GM12878 (cell line): ENCODE measurements at regions not wholly inside any gene's neighbourhood (a gene's known extent, or its start where the extent isn't known, plus 50 kb on each side); places are given as distances from the start of the nearest gene placed in this dataset.

ENCODE experiments used
- ATAC-seq: fragments of 200-7000 bp; cut with Tn5 transposase; 3 replicates; pipeline ENCODE4 v1.9.1; 2020; ENCODE audit warnings: mild to moderate bottlenecking, moderate library complexity
- BruUV-seq: library from RNA; stranded (reverse); fragments of 400-500 nt; replicated peaks from 2 replicates; lab custom pipeline; 2021; lab: Mats Ljungman, UMichigan
- CTCF ChIA-PET: fragments of 300-600 bp; sonication (Branson Sonifier 250); formaldehyde crosslinking; extraction: SDS; loops from one replicate; lab custom pipeline; 2021; ENCODE audit warnings: inconsistent platforms; lab: Yijun Ruan, JAX
- POLR2A ChIA-PET: fragments of 350-600 bp; formaldehyde crosslinking; extraction: SDS; loops from one replicate; lab custom pipeline; 2021; ENCODE audit warnings: inconsistent platforms; lab: Charles Lee
- RAD21 ChIA-PET: fragments of 300-600 bp; sonication (Branson Sonifier 250); formaldehyde crosslinking; loops from one replicate; lab custom pipeline; 2023; ENCODE audit warnings: antibody characterized with exemption; ENCODE audit not compliant: unreplicated experiment; lab: Charles Lee
- SMC1A ChIA-PET: fragments of 300-600 bp; sonication (Branson Sonifier 250); formaldehyde crosslinking; loops from one replicate; lab custom pipeline; 2023; ENCODE audit not compliant: unreplicated experiment, uncharacterized antibody; lab: Charles Lee
- DNase-seq: peaks from one replicate; pipeline ENCODE4 v3.0.0-alpha.2; 2011; ENCODE audit warnings: low read depth, low spot score
- FAIRE-seq: peaks from 3 replicates; lab custom pipeline; 2011; peaks lifted over from hg19 to GRCh38; lab: Jason Lieb, UNC
- H2AFZ ChIP-seq: 2 replicates; pipeline ENCODE4 v1.6.0; 2011; ENCODE audit warnings: low read depth, low read length, control low read depth; ENCODE audit not compliant: control insufficient read depth
- H3K27ac ChIP-seq: 2 replicates; pipeline ENCODE4 v1.5.1; 2011; ENCODE audit warnings: control low read depth; ENCODE audit not compliant: control insufficient read depth, insufficient read depth
- H3K27me3 ChIP-seq, 2 experiments: replicated peaks in 1 of 2; 2 replicates each; pipeline versions ENCODE4 v1.6.0 to v1.6.1; 2011; ENCODE audit warnings: low read length in 1 of 2; ENCODE audit not compliant: control insufficient read depth in 2 of 2, insufficient read depth in 2 of 2
- H3K36me3 ChIP-seq, 2 experiments: 2 replicates each; pipeline ENCODE4 v1.5.1; 2011; ENCODE audit warnings: low read length in 1 of 2; ENCODE audit not compliant: control insufficient read depth in 2 of 2, insufficient read depth in 2 of 2
- H3K4me1 ChIP-seq: 2 replicates; pipeline ENCODE4 v1.6.1; 2011; ENCODE audit warnings: mild to moderate bottlenecking, low read length, moderate library complexity, mixed read lengths; ENCODE audit not compliant: control insufficient read depth, insufficient read depth
- H3K4me2 ChIP-seq: 2 replicates; pipeline ENCODE4 v1.6.0; 2011; ENCODE audit warnings: control low read depth; ENCODE audit not compliant: control insufficient read depth, insufficient read depth
- H3K4me3 ChIP-seq: fragments of 200-600 bp; sonication (generic); 2 replicates; pipeline ENCODE4 v1.5.1; 2016
- H3K79me2 ChIP-seq: 2 replicates; pipeline ENCODE4 v1.6.0; 2011; ENCODE audit warnings: low read length; ENCODE audit not compliant: control insufficient read depth, insufficient read depth
- H3K9ac ChIP-seq: 2 replicates; pipeline ENCODE4 v1.8.0; 2011; ENCODE audit warnings: low read length, control low read depth, mixed read lengths; ENCODE audit not compliant: control insufficient read depth, insufficient read depth
- H3K9me3 ChIP-seq: replicated peaks from 3 replicates; pipeline ENCODE4 v1.5.1; 2011; ENCODE audit warnings: mild to moderate bottlenecking, low read length; ENCODE audit not compliant: control insufficient read depth, insufficient read depth
- H4K20me1 ChIP-seq: 2 replicates; pipeline ENCODE4 v1.6.0; 2011; ENCODE audit not compliant: control insufficient read depth, insufficient read depth
- BACH1 ChIP-seq: fragments of 450-650 bp; IDR thresholded peaks from 2 replicates; pipeline ENCODE4 v1.6.1; 2017; ENCODE audit warnings: mild to moderate bottlenecking, borderline replicate concordance
- EGR1 ChIP-seq, 2 experiments: IDR thresholded peaks; 1 replicate in 1 of 2; 2 replicates in 1 of 2; pipeline ENCODE4 v1.6.1; 2011 to 2012; ENCODE audit warnings: low read depth in 2 of 2, low read length in 2 of 2, borderline replicate concordance in 1 of 2, mild to moderate bottlenecking in 1 of 2, moderate library complexity in 1 of 2
- HDAC6 ChIP-seq: fragments of 200-600 bp; sonication (generic); IDR thresholded peaks from one replicate; pipeline ENCODE4 v1.8.0; 2017; ENCODE audit warnings: antibody characterized with exemption; ENCODE audit not compliant: unreplicated experiment
- RELB ChIP-seq: fragments of 450-650 bp; IDR thresholded peaks from 2 replicates; pipeline ENCODE4 v1.6.1; 2017; ENCODE audit warnings: low read depth, mild to moderate bottlenecking, moderate library complexity
- REST ChIP-seq: IDR thresholded peaks from 2 replicates; pipeline ENCODE4 v1.6.1; 2012; ENCODE audit warnings: mild to moderate bottlenecking, low read depth, low read length
- SMAD5 ChIP-seq: IDR thresholded peaks from 2 replicates; pipeline ENCODE4 v1.6.1; 2016; ENCODE audit warnings: antibody characterized with exemption, low read depth
- ZNF592 ChIP-seq: fragments of 450-650 bp; IDR thresholded peaks from 2 replicates; pipeline ENCODE4 v1.6.1; 2017; ENCODE audit warnings: mild to moderate bottlenecking, moderate library complexity
- WGBS: methylation state at CpG from one replicate; pipeline ENCODE4 v1.1.6; 2016; ENCODE audit warnings: low lambda C conversion rate; ENCODE audit not compliant: insufficient replicate concordance, insufficient coverage; ENCODE audit errors: missing lambda C conversion rate; 5-methylcytosine and 5-hydroxymethylcytosine counted together
- in situ Hi-C: fragments of 300-500 bp; cut with MboI; formaldehyde crosslinking; loops from 9 replicates; pipeline ENCODE4 v1.14.3; 2018; ENCODE audit warnings: mixed read lengths
- intact Hi-C: fragments of 100-400 bp; cut with micrococcal nuclease; formaldehyde crosslinking; loops from one replicate; pipeline ENCODE4 v1.14.2; 2022; ENCODE audit not compliant: unreplicated experiment

GRCh38 chr14:84421621-84422020, 1108.3 kb upstream of the FLRT2 start (continued):
- TF ChIP-seq HDAC6: no peak

- ATAC-seq (no peak), FAIRE-seq (no peak), DNase-seq (no peak)
- Histone ChIP-seq H3K9me3 (no peaks in the 10 kb centered on the region), H3K4me2 (no peak overlapping the region), H4K20me1 (no peaks in the 10 kb centered on the region), H3K4me1 (no peaks in the 10 kb centered on the region), H3K27me3 (no peaks in the 10 kb centered on the region), H2AFZ (no peak overlapping the region), H3K36me3 (no peaks in the 10 kb centered on the region), H3K79me2 (no peaks in the 10 kb centered on the region), H3K27ac (no peak overlapping the region), H3K4me3 (no peak overlapping the region), H3K9ac (no peak overlapping the region)
- SMC1A ChIA-PET: no interaction called here
- BruUV-seq: no TSS peak
- CTCF ChIA-PET: no interaction called here
- WGBS: 50% methylated on average over 2 of the region's 2 CpGs
- TF ChIP-seq REST: no peak
- RAD21 ChIA-PET: no interaction called here
- intact Hi-C loops: no loop called here
- in situ Hi-C loops: no loop called here
- POLR2A ChIA-PET: no interaction called here
Measured at GRCh38 chr14:84425968-84426367, 1104.0 kb upstream of the FLRT2 start.

GRCh38 chr14:84432676-84433075, 1097.3 kb upstream of the FLRT2 start:
- BruUV-seq: no TSS peak
- SMC1A ChIA-PET: no interaction called here
- intact Hi-C loops (no loop called here), in situ Hi-C loops (no loop called here)
- Histone ChIP-seq H3K4me1 (no peaks in the 10 kb centered on the region), H3K36me3 (no peaks in the 10 kb centered on the region), H3K27ac (no peak overlapping the region), H3K9me3 (no peaks in the 10 kb centered on the region), H3K27me3 (no peaks in the 10 kb centered on the region), H3K9ac (no peak overlapping the region), H4K20me1 (no peaks in the 10 kb centered on the region), H3K4me3 (no peak overlapping the region), H3K79me2 (no peaks in the 10 kb centered on the region), H2AFZ (no peak overlapping the region), H3K4me2 (no peak overlapping the region)
- POLR2A ChIA-PET: no interaction called here
- CTCF ChIA-PET: no interaction called here
- no peak for DNase-seq
- no peak for ATAC-seq
- RAD21 ChIA-PET: no interaction called here
- no peak for FAIRE-seq
- TF ChIP-seq BACH1 (no peak), RELB (no peak), ZNF592 (no peak), SMAD5 (no peak), EGR1 (IDR thresholded peaks at IDR 0.05; ENCODE audit: borderline replicate concordance in 1 of 2, low read depth in 2 of 2, low read length in 2 of 2) (no peak)
